Type B pancreatic cell (in vitro differentiated cells): ENCODE measurements at regions not wholly inside any gene's neighbourhood (a gene's known extent, or its start where the extent isn't known, plus 50 kb on each side); places are given as distances from the start of the nearest gene placed in this dataset.

Experiments
- DNase-seq: peaks from one replicate; pipeline ENCODE4 v3.0.0; 2021; ENCODE audit warnings: mixed read lengths; ENCODE audit not compliant: unreplicated experiment; ENCODE audit errors: extremely low spot score
- H3K27ac Mint-ChIP-seq: 2 replicates; pipeline ENCODE4 v1.8.0; 2021; ENCODE audit warnings: mild to moderate bottlenecking, mixed read lengths
- H3K27me3 Mint-ChIP-seq: 2 replicates; pipeline ENCODE4 v1.8.0; 2021; ENCODE audit warnings: mixed read lengths
- H3K36me3 Mint-ChIP-seq: 2 replicates; pipeline ENCODE4 v1.8.0; 2021; ENCODE audit warnings: mixed read lengths
- H3K4me1 Mint-ChIP-seq: one replicate; pipeline ENCODE4 v1.8.0; 2021; ENCODE audit warnings: mixed read lengths; ENCODE audit not compliant: unreplicated experiment
- H3K4me3 Mint-ChIP-seq: 2 replicates; pipeline ENCODE4 v1.8.0; 2021; ENCODE audit warnings: mild to moderate bottlenecking, mixed read lengths
- H3K9me3 Mint-ChIP-seq: 2 replicates; pipeline ENCODE4 v1.8.0; 2021; ENCODE audit warnings: mixed read lengths
- CTCF ChIP-seq: fragments of 200-600 bp; sonication (generic); conservative IDR thresholded peaks from 2 replicates; pipeline ENCODE4 v1.5.0; 2021; ENCODE audit warnings: antibody characterized with exemption, mild to moderate bottlenecking

GRCh38 chr5:153148624-153148976 lies 341.9 kb upstream of the GRIA1 start:
- TF ChIP-seq CTCF: peak; percentile 12

GRCh38 chr5:153151558-153151957 lies 338.9 kb upstream of the GRIA1 start:
- Mint-ChIP-seq H3K36me3 (no peaks in the 10 kb centered on the region), H3K4me1 (no peaks in the 10 kb centered on the region), H3K27ac (no peak overlapping the region), H3K27me3 (peaks cover 13% of the 10 kb centered on the region), H3K4me3 (no peak overlapping the region), H3K9me3 (no peaks in the 10 kb centered on the region)
- DNase-seq: no peak
- TF ChIP-seq CTCF: no peak

More at GRCh38 chr5:153148624-153148976, 341.9 kb upstream of the GRIA1 start:
- no peaks in the 10 kb centered on the region for H3K9me3 Mint-ChIP-seq
- DNase-seq: no peak
- H3K27ac Mint-ChIP-seq: no peak overlapping the region
- H3K36me3 Mint-ChIP-seq: no peaks in the 10 kb centered on the region
- H3K4me1 Mint-ChIP-seq: no peaks in the 10 kb centered on the region
- H3K27me3 Mint-ChIP-seq: peaks cover 16% of the 10 kb centered on the region
- H3K4me3 Mint-ChIP-seq: no peak overlapping the region

- Mint-ChIP-seq H3K27ac (no peak overlapping the region), H3K27me3 (peaks cover 5% of the 10 kb centered on the region), H3K4me1 (no peaks in the 10 kb centered on the region), H3K36me3 (no peaks in the 10 kb centered on the region), H3K9me3 (no peaks in the 10 kb centered on the region), H3K4me3 (no peak overlapping the region)
- TF ChIP-seq CTCF: no peak
- no peak for DNase-seq
Observed at GRCh38 chr5:153153086-153153485, 337.4 kb upstream of the GRIA1 start.

GRCh38 chr5:153157156-153157555 lies 333.3 kb upstream of the GRIA1 start:
- no peak for TF ChIP-seq CTCF
- DNase-seq: no peak
- no peak overlapping the region for H3K27ac Mint-ChIP-seq

GRCh38 chr5:153158608-153159007 lies 331.9 kb upstream of the GRIA1 start:
- Mint-ChIP-seq H3K9me3 (no peaks in the 10 kb centered on the region), H3K36me3 (no peaks in the 10 kb centered on the region), H3K27me3 (peaks cover 12% of the 10 kb centered on the region), H3K27ac (no peak overlapping the region), H3K4me3 (no peak overlapping the region), H3K4me1 (no peaks in the 10 kb centered on the region)
- TF ChIP-seq CTCF: no peak
- DNase-seq: no peak

More at GRCh38 chr5:153157156-153157555, 333.3 kb upstream of the GRIA1 start:
- H3K9me3 Mint-ChIP-seq: no peaks in the 10 kb centered on the region
- no peak overlapping the region for H3K4me3 Mint-ChIP-seq
- no peaks in the 10 kb centered on the region for H3K4me1 Mint-ChIP-seq
- H3K36me3 Mint-ChIP-seq: no peaks in the 10 kb centered on the region
- H3K27me3 Mint-ChIP-seq: peaks cover 9% of the 10 kb centered on the region

GRCh38 chr5:153159616-153160015 lies 330.9 kb upstream of the GRIA1 start:
- DNase-seq: no peak
- H3K27ac Mint-ChIP-seq: no peak overlapping the region
- no peaks in the 10 kb centered on the region for H3K36me3 Mint-ChIP-seq
- H3K4me3 Mint-ChIP-seq: no peak overlapping the region
- no peaks in the 10 kb centered on the region for H3K4me1 Mint-ChIP-seq
- no peaks in the 10 kb centered on the region for H3K9me3 Mint-ChIP-seq
- no peak for TF ChIP-seq CTCF
- peaks cover 12% of the 10 kb centered on the region for H3K27me3 Mint-ChIP-seq
